D721Med (cell line): ENCODE measurements at regions not wholly inside any gene's neighbourhood (a gene's known extent, or its start where the extent isn't known, plus 50 kb on each side); places are given as distances from the start of the nearest gene placed in this dataset.

Experiments
- DNase-seq: peaks from one replicate; pipeline ENCODE4 v3.0.0; 2011; ENCODE audit warnings: low spot score; ENCODE audit not compliant: insufficient read length
- FAIRE-seq: peaks from 2 replicates; lab custom pipeline; 2011; peaks lifted over from hg19 to GRCh38; lab: Jason Lieb, UNC
- TF ChIP-seq, protein P1 (sequence below): IDR thresholded peaks from 2 replicates; pipeline ENCODE4 v1.5.1; 2012; ENCODE audit warnings: mild to moderate bottlenecking, control low read depth; ENCODE audit not compliant: insufficient read depth; ENCODE audit errors: missing control alignments

GRCh38 chr1:65719391-65719790 is 73.3 kb upstream of the PDE4B start:
- FAIRE-seq: no peak
- TF ChIP-seq, protein P1, sequence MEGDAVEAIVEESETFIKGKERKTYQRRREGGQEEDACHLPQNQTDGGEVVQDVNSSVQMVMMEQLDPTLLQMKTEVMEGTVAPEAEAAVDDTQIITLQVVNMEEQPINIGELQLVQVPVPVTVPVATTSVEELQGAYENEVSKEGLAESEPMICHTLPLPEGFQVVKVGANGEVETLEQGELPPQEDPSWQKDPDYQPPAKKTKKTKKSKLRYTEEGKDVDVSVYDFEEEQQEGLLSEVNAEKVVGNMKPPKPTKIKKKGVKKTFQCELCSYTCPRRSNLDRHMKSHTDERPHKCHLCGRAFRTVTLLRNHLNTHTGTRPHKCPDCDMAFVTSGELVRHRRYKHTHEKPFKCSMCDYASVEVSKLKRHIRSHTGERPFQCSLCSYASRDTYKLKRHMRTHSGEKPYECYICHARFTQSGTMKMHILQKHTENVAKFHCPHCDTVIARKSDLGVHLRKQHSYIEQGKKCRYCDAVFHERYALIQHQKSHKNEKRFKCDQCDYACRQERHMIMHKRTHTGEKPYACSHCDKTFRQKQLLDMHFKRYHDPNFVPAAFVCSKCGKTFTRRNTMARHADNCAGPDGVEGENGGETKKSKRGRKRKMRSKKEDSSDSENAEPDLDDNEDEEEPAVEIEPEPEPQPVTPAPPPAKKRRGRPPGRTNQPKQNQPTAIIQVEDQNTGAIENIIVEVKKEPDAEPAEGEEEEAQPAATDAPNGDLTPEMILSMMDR: no peak
- DNase-seq: no peak

GRCh38 chr1:65722461-65722860 is 70.2 kb upstream of the PDE4B start:
- TF ChIP-seq, protein P1: no peak
- DNase-seq: no peak
- FAIRE-seq: no peak

DNA sequence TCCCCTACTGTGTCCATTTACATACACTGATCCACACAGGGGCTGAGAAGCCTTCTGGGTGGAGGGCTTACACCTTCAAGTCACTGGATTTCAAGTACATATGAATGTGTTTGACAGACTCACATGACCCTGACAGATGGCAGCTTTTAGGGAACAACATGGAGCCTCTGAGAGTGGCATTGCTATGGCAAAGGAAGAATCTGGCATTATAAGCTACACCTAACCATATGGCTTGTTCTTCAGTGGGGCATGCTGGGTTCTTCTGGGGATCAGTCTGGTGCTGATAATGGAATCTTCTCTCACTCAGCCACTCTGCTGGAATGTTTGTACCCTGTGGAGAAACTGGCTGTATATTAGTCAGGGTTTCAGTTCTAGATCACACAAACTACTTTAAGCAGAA is 68.5 kb upstream of the PDE4B start:
- FAIRE-seq (no peak), DNase-seq (no peak)
- TF ChIP-seq, protein P1: no peak

DNA sequence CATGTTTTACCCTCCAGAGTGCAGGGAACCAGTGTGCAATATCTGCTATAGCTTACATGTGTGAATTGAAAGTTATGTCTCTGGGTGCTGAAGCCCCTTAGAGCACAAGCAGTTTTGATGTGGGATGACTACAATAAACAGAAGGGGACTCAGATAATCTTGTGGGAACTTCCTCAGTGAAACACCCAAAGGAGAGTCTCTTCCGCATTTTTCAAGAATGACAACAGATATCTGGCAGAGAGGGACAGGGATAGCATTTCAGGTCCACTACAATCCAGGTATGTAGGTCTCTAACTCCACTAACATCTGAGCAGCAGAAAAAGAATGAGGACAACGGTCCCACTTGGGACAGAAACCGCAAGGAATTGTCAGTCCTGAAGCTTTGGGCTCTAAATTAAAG is 67.6 kb upstream of the PDE4B start:
- FAIRE-seq (no peak), DNase-seq (no peak)
- TF ChIP-seq, protein P1: no peak

DNA sequence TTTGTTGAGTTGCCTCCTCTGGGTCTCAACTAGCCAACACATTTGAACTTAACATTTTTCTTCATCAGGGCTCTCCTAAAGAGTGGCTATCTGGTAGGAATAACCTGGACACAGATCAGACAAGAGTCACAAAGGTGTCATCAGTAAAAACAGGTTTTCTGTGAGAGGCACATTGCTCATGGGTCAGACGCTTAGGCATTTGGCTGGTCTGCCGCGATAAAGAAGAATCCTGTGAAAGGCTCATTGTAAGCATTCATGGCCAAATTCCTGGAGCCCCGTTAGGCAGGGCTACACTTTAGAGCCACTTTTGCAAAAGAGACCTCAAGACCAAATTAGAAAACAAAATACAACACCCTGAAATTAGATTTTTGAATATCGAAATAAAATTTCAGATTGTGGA is 64.2 kb upstream of the PDE4B start:
- DNase-seq (no peak), FAIRE-seq (no peak)
- TF ChIP-seq, protein P1: no peak

DNA sequence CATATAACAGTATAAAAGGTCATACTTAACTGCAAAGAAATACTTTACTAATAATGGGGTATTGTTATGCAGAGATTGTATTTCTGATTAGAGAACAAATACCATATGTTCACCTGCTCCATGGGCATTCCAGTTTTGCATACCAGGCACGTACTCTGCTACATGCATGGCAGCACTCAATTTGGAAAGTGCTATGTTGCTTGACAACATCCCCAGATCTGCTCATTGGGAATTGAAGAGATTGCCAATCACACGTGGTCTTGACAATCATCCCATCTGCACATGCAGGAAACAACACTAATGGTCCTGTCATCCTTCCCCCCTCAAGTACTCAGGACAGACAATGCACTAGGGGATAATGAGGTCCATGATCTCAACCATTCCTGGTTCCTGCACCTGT is 63.4 kb upstream of the PDE4B start:
- TF ChIP-seq, protein P1: no peak
- DNase-seq: no peak
- no peak for FAIRE-seq

- no peak for DNase-seq
- FAIRE-seq: no peak
- TF ChIP-seq, protein P1: no peak
Observed at GRCh38 chr1:65734979-65735378, 57.7 kb upstream of the PDE4B start.
